H9 (cell line): ENCODE measurements at regions not wholly inside any gene's neighbourhood (a gene's known extent, or its start where the extent isn't known, plus 50 kb on each side); places are given as distances from the start of the nearest gene placed in this dataset.

Experiments used
- DNase-seq: peaks from one replicate; pipeline ENCODE4 v3.0.0-alpha.2; 2017
- H2AFZ ChIP-seq: one replicate; pipeline ENCODE4 v1.6.1; 2013; ENCODE audit warnings: mild to moderate bottlenecking, low read length, control low read depth, moderate library complexity
- H2AK5ac ChIP-seq: 2 replicates; pipeline ENCODE4 v1.6.1; 2013; ENCODE audit warnings: low read length, control low read depth, mixed read lengths; ENCODE audit not compliant: insufficient read length
- H2BK120ac ChIP-seq: one replicate; pipeline ENCODE4 v1.6.1; 2013; ENCODE audit warnings: low read depth, mild to moderate bottlenecking, low read length, control low read depth, inconsistent platforms; ENCODE audit not compliant: poor library complexity, severe bottlenecking
- H2BK12ac ChIP-seq: 2 replicates; pipeline ENCODE4 v1.6.1; 2013; ENCODE audit warnings: low read length, control low read depth, mixed read lengths, low read depth; ENCODE audit not compliant: insufficient read length
- H2BK15ac ChIP-seq: 2 replicates; pipeline ENCODE4 v1.6.1; 2013; ENCODE audit warnings: low read depth, low read length, control low read depth
- H2BK20ac ChIP-seq: one replicate; pipeline ENCODE4 v1.6.1; 2013; ENCODE audit warnings: low read depth, mild to moderate bottlenecking, low read length, control low read depth, inconsistent platforms; ENCODE audit not compliant: poor library complexity, severe bottlenecking
- H2BK5ac ChIP-seq: 2 replicates; pipeline ENCODE4 v1.6.1; 2013; ENCODE audit warnings: low read length, control low read depth, mixed read lengths; ENCODE audit not compliant: insufficient read length
- H3K14ac ChIP-seq: 2 replicates; pipeline ENCODE4 v1.6.1; 2013; ENCODE audit warnings: low read length, control low read depth; ENCODE audit not compliant: insufficient read depth
- H3K18ac ChIP-seq: 2 replicates; pipeline ENCODE4 v1.6.1; 2013; ENCODE audit warnings: low read depth, mild to moderate bottlenecking, mixed read lengths, low read length, control low read depth; ENCODE audit not compliant: insufficient read length
- H3K23ac ChIP-seq: 2 replicates; pipeline ENCODE4 v1.6.1; 2013; ENCODE audit warnings: low read length, control low read depth, mixed read lengths, low read depth; ENCODE audit not compliant: insufficient read length
- H3K23me2 ChIP-seq: 2 replicates; pipeline ENCODE4 v1.6.1; 2013; ENCODE audit warnings: low read depth, mild to moderate bottlenecking, mixed read lengths, low read length, control low read depth; ENCODE audit not compliant: insufficient read length, poor library complexity, severe bottlenecking
- H3K27ac ChIP-seq: 2 replicates; pipeline ENCODE4 v1.5.1; 2013; ENCODE audit warnings: low read length, control low read depth, mixed read lengths, low read depth; ENCODE audit not compliant: insufficient read length
- H3K27me3 ChIP-seq: 2 replicates; pipeline ENCODE4 v1.6.1; 2013; ENCODE audit warnings: low read length, control low read depth, inconsistent platforms; ENCODE audit not compliant: insufficient read depth
- H3K4ac ChIP-seq: 2 replicates; pipeline ENCODE4 v1.6.1; 2013; ENCODE audit warnings: low read depth, mild to moderate bottlenecking, control low read depth, inconsistent platforms, low read length, moderate library complexity
- H3K4me1 ChIP-seq: 2 replicates; pipeline ENCODE4 v1.6.1; 2013; ENCODE audit warnings: low read length, control low read depth, inconsistent platforms; ENCODE audit not compliant: insufficient read depth
- H3K4me2 ChIP-seq: 2 replicates; pipeline ENCODE4 v1.6.1; 2013; ENCODE audit warnings: low read length, control low read depth, mixed read lengths; ENCODE audit not compliant: insufficient read length, insufficient read depth
- H3K56ac ChIP-seq: 2 replicates; pipeline ENCODE4 v1.6.1; 2013; ENCODE audit warnings: low read depth, mild to moderate bottlenecking, mixed read lengths, low read length, control low read depth; ENCODE audit not compliant: insufficient read length
- H3K79me1 ChIP-seq: 2 replicates; pipeline ENCODE4 v1.6.1; 2013; ENCODE audit warnings: low read depth, mild to moderate bottlenecking, moderate library complexity, low read length, control low read depth, inconsistent platforms; ENCODE audit not compliant: insufficient read depth, poor library complexity, severe bottlenecking
- H3K79me2 ChIP-seq: 2 replicates; pipeline ENCODE4 v1.6.1; 2013; ENCODE audit warnings: low read length, control low read depth, inconsistent platforms; ENCODE audit not compliant: insufficient read depth
- H3K9ac ChIP-seq: 2 replicates; pipeline ENCODE4 v1.6.1; 2013; ENCODE audit warnings: low read length, control low read depth, mixed read lengths; ENCODE audit not compliant: insufficient read length; ENCODE audit errors: extremely low read depth
- H3K9me3 ChIP-seq: one replicate; pipeline ENCODE4 v1.6.1; 2013; ENCODE audit warnings: low read depth, low read length, inconsistent platforms; ENCODE audit not compliant: control insufficient read depth
- H3T11ph ChIP-seq: one replicate; pipeline ENCODE4 v1.6.1; 2013; ENCODE audit warnings: mild to moderate bottlenecking, low read length, control low read depth, inconsistent platforms
- H4K20me1 ChIP-seq: one replicate; pipeline ENCODE4 v1.6.1; 2013; ENCODE audit not compliant: control insufficient read depth, insufficient read length, insufficient read depth
- H4K5ac ChIP-seq: 2 replicates; pipeline ENCODE4 v1.6.1; 2013; ENCODE audit warnings: low read depth, mild to moderate bottlenecking, mixed read lengths, low read length, control low read depth; ENCODE audit not compliant: insufficient read length
- H4K8ac ChIP-seq: replicated peaks from 2 replicates; pipeline ENCODE4 v1.6.1; 2013; ENCODE audit warnings: low read length, control low read depth, mixed read lengths, low read depth; ENCODE audit not compliant: insufficient read length
- H4K91ac ChIP-seq: 2 replicates; pipeline ENCODE4 v1.6.1; 2013; ENCODE audit warnings: low read depth, mild to moderate bottlenecking, moderate library complexity, mixed read lengths, low read length, control low read depth; ENCODE audit not compliant: insufficient read length
- H3K27ac Mint-ChIP-seq, 3 experiments: 2 replicates in 2 of 3; 3 replicates in 1 of 3; pipeline ENCODE4 v1.8.0; 2020 to 2021; ENCODE audit warnings: mixed read lengths in 3 of 3, mild to moderate bottlenecking in 1 of 3, moderate library complexity in 1 of 3
- H3K27me3 Mint-ChIP-seq: 2 replicates; pipeline ENCODE4 v1.8.0; 2021; ENCODE audit warnings: low read depth, mild to moderate bottlenecking, moderate library complexity, mixed read lengths
- H3K36me3 Mint-ChIP-seq, 3 experiments: 2 replicates in 2 of 3; 3 replicates in 1 of 3; pipeline ENCODE4 v1.8.0; 2020 to 2021; ENCODE audit warnings: low read depth in 3 of 3, mixed read lengths in 3 of 3; ENCODE audit not compliant: insufficient read depth in 1 of 3
- H3K4me1 Mint-ChIP-seq, 2 experiments: 2 replicates each; pipeline ENCODE4 v1.8.0; 2020; ENCODE audit warnings: mixed read lengths in 2 of 2
- H3K4me3 Mint-ChIP-seq, 2 experiments: 2 replicates in 1 of 2; 3 replicates in 1 of 2; pipeline ENCODE4 v1.8.0; 2020 to 2021; ENCODE audit warnings: mild to moderate bottlenecking in 2 of 2, mixed read lengths in 2 of 2, moderate library complexity in 1 of 2
- H3K9me3 Mint-ChIP-seq, 2 experiments: 2 replicates in 1 of 2; 3 replicates in 1 of 2; pipeline ENCODE4 v1.8.0; 2020; ENCODE audit warnings: mild to moderate bottlenecking in 2 of 2, mixed read lengths in 2 of 2, moderate library complexity in 1 of 2
- CTCF ChIP-seq: fragments of 200-600 bp; sonication (generic); conservative IDR thresholded peaks from 3 replicates; pipeline ENCODE4 v1.8.0; 2021; ENCODE audit warnings: antibody characterized with exemption, mild to moderate bottlenecking
- WGBS: extraction: QIAGEN DNeasy Blood & Tissue Kit; methylation state at CpG from one replicate; pipeline ENCODE4 v1.1.7; 2013; ENCODE audit warnings: missing lambda C conversion rate, low lambda C conversion rate, mixed read lengths; ENCODE audit not compliant: insufficient read length; ENCODE audit errors: extremely low coverage; 5-methylcytosine and 5-hydroxymethylcytosine counted together

DNA sequence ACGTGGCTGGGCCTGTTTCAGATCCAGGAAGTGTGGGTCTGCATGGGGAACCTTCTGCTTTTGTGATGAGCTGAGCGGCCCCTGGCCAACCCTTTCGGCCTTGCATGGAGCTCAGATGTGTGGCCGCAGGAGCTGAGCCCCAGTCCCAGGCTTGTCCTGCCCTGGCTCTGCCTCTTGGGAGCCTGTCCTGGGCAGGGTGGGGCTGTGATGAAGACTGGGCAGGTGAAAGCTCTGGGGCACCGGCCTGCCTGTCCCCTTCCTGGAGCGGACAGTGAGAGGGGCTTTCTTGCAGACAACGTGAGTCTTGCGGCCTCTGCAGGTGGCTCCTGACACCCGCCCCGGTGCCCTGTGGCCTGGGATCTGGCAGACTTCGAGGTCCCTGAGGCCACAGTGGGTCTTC is 1296.6 kb downstream of the BRD1 start:
- Mint-ChIP-seq H3K27ac (no peak overlapping the region), H3K4me3 (no peak overlapping the region), H3K27me3 (no peaks in the 10 kb centered on the region), H3K9me3 (no peaks in the 10 kb centered on the region), H3K4me1 (peaks cover 11 to 17% of the 10 kb centered on the region in 2 experiments), H3K36me3 (no peaks in the 10 kb centered on the region; a peak in 1 of 7 replicates)
- H3K79me2 ChIP-seq, result no peaks in the 10 kb centered on the region
- no peak overlapping the region for H3K27ac ChIP-seq
- no peak overlapping the region for H4K8ac ChIP-seq
- no peak overlapping the region for H3K9ac ChIP-seq
- H3K14ac ChIP-seq, result no peak overlapping the region; the same call in 1 of the 2 replicates
- H2BK20ac ChIP-seq, result no peak overlapping the region
- no peak overlapping the region for H3K4me2 ChIP-seq
- H3K18ac ChIP-seq, result no peak overlapping the region
- H2BK15ac ChIP-seq, result no peak overlapping the region
- no peak overlapping the region for H4K91ac ChIP-seq
- no CpG with 5 or more reads among the region's 11 CpGs for WGBS
- no peaks in the 10 kb centered on the region for H3K9me3 ChIP-seq
- no peak overlapping the region for H2BK5ac ChIP-seq
- no peak overlapping the region for H4K5ac ChIP-seq
- peaks cover 2% of the 10 kb centered on the region for H3K79me1 ChIP-seq
- H3K4ac ChIP-seq, result no peak overlapping the region
- no peaks in the 10 kb centered on the region for H3K27me3 ChIP-seq
- H2AFZ ChIP-seq, result no peak overlapping the region
- no peak overlapping the region for H2BK12ac ChIP-seq
- H2BK120ac ChIP-seq, result no peak overlapping the region
- no peaks in the 10 kb centered on the region for H4K20me1 ChIP-seq
- H3T11ph ChIP-seq, result no peak overlapping the region
- TF ChIP-seq CTCF, result no peak
- no peaks in the 10 kb centered on the region for H3K4me1 ChIP-seq
- H3K23me2 ChIP-seq, result no peaks in the 10 kb centered on the region
- H2AK5ac ChIP-seq, result no peak overlapping the region
- H3K23ac ChIP-seq, result no peak overlapping the region
- DNase-seq, result no peak
- no peak overlapping the region for H3K56ac ChIP-seq
